Activated CD8-positive, alpha-beta T cell treated with anti-CD3 and anti-CD28 coated beads, Interleukin-2, amount 10 ng/mL, durations not matched to agents 7 days and 5 days (primary cell): ENCODE measurements at regions not wholly inside any gene's neighbourhood (a gene's known extent, or its start where the extent isn't known, plus 50 kb on each side); places are given as distances from the start of the nearest gene placed in this dataset.

Source experiments
- ATAC-seq: fragments of 150-1000 bp; cut with Tn5 transposase; one replicate; pipeline ENCODE4 v1.10.0; 2021; ENCODE audit warnings: moderate library complexity
- CTCF ChIA-PET: fragments of 350-600 bp; sonication (Branson Sonifier 250); formaldehyde crosslinking; loops from one replicate; lab custom pipeline; 2021; ENCODE audit warnings: antibody characterized with exemption; lab: Charles Lee
- POLR2A ChIA-PET: fragments of 350-600 bp; sonication (Branson Sonifier 250); formaldehyde crosslinking; loops from one replicate; lab custom pipeline; 2021; ENCODE audit warnings: antibody characterized with exemption; lab: Charles Lee
- DNase-seq: peaks from one replicate; pipeline ENCODE4 v3.0.0-alpha.2; 2020
- H3K27ac Mint-ChIP-seq: one replicate; pipeline ENCODE4 v1.8.0; 2021; ENCODE audit warnings: mild to moderate bottlenecking, mixed read lengths
- H3K27me3 Mint-ChIP-seq: one replicate; pipeline ENCODE4 v1.8.0; 2021; ENCODE audit warnings: low read depth, mixed read lengths
- H3K36me3 Mint-ChIP-seq: one replicate; pipeline ENCODE4 v1.8.0; 2021; ENCODE audit warnings: low read depth, mixed read lengths
- H3K4me1 Mint-ChIP-seq: one replicate; pipeline ENCODE4 v1.8.0; 2021; ENCODE audit warnings: low read depth, mixed read lengths
- H3K4me3 Mint-ChIP-seq: one replicate; pipeline ENCODE4 v1.8.0; 2021; ENCODE audit warnings: mild to moderate bottlenecking, mixed read lengths
- H3K9me3 Mint-ChIP-seq: one replicate; pipeline ENCODE4 v1.8.0; 2022; ENCODE audit warnings: mixed read lengths; ENCODE audit not compliant: insufficient read depth

- ATAC-seq (no peak), DNase-seq (no peak)
- ChIA-PET CTCF (no interaction called here), POLR2A (no interaction called here)
- Mint-ChIP-seq H3K36me3 (no peaks in the 10 kb centered on the region), H3K9me3 (no peaks in the 10 kb centered on the region), H3K4me3 (no peak overlapping the region), H3K4me1 (no peaks in the 10 kb centered on the region), H3K27ac (no peak overlapping the region), H3K27me3 (no peaks in the 10 kb centered on the region)
Measured at GRCh38 chr7:19312416-19312815, 167.2 kb upstream of the FERD3L start.

DNA sequence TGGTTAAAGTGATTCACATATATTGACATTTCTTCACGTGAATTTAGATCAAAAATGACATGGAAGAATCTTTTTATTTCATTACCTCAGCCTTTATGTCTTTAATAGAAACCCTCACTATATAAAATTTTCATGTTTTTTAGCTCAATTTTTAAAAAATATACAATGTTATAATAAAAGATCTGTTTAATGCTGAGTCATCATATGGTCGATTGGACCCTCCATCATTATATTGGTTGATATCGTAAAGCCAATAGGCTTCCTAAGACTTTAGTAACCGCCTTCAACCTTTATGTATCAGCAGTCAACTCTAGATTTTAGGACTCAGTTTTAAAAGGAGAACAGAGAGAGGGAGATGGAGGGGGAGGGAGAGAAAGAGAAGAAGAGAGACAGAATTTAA is 162.3 kb upstream of the FERD3L start:
- POLR2A ChIA-PET = no interaction called here
- Mint-ChIP-seq H3K27ac (no peak overlapping the region), H3K9me3 (no peaks in the 10 kb centered on the region), H3K36me3 (no peaks in the 10 kb centered on the region), H3K27me3 (no peaks in the 10 kb centered on the region), H3K4me1 (no peaks in the 10 kb centered on the region), H3K4me3 (no peak overlapping the region)
- DNase-seq = no peak
- CTCF ChIA-PET = no interaction called here
- no peak for ATAC-seq

- no peaks in the 10 kb centered on the region for H3K9me3 Mint-ChIP-seq
- POLR2A ChIA-PET = no interaction called here
- CTCF ChIA-PET = no interaction called here
- no peak overlapping the region for H3K4me3 Mint-ChIP-seq
- H3K27ac Mint-ChIP-seq = no peak overlapping the region
- no peaks in the 10 kb centered on the region for H3K36me3 Mint-ChIP-seq
- no peak for ATAC-seq
- DNase-seq = no peak
- no peaks in the 10 kb centered on the region for H3K27me3 Mint-ChIP-seq
- no peaks in the 10 kb centered on the region for H3K4me1 Mint-ChIP-seq
Measured at GRCh38 chr7:19305698-19306097, 160.5 kb upstream of the FERD3L start.

GRCh38 chr7:19304086-19304485 is 158.9 kb upstream of the FERD3L start:
- DNase-seq (no peak), ATAC-seq (no peak)
- no peaks in the 10 kb centered on the region for H3K4me1 Mint-ChIP-seq
- POLR2A ChIA-PET = no interaction called here
- H3K4me3 Mint-ChIP-seq = no peak overlapping the region
- no peaks in the 10 kb centered on the region for H3K36me3 Mint-ChIP-seq
- CTCF ChIA-PET = no interaction called here
- H3K9me3 Mint-ChIP-seq = no peaks in the 10 kb centered on the region
- no peak overlapping the region for H3K27ac Mint-ChIP-seq
- H3K27me3 Mint-ChIP-seq = no peaks in the 10 kb centered on the region

GRCh38 chr7:19302731-19303130 is 157.5 kb upstream of the FERD3L start:
- DNase-seq = no peak
- Mint-ChIP-seq H3K4me3 (no peak overlapping the region), H3K27me3 (no peaks in the 10 kb centered on the region), H3K27ac (no peak overlapping the region), H3K9me3 (peaks cover 4% of the 10 kb centered on the region), H3K4me1 (no peaks in the 10 kb centered on the region), H3K36me3 (no peaks in the 10 kb centered on the region)
- no peak for ATAC-seq
- POLR2A ChIA-PET = no interaction called here
- CTCF ChIA-PET = no interaction called here

GRCh38 chr7:19296617-19297016 is 151.4 kb upstream of the FERD3L start:
- no peak overlapping the region for H3K4me3 Mint-ChIP-seq
- H3K4me1 Mint-ChIP-seq = no peaks in the 10 kb centered on the region
- POLR2A ChIA-PET = no interaction called here
- no peaks in the 10 kb centered on the region for H3K27me3 Mint-ChIP-seq
- CTCF ChIA-PET = no interaction called here
- ATAC-seq (no peak), DNase-seq (no peak)
- no peak overlapping the region for H3K27ac Mint-ChIP-seq
- no peaks in the 10 kb centered on the region for H3K36me3 Mint-ChIP-seq
- H3K9me3 Mint-ChIP-seq = peaks cover 4% of the 10 kb centered on the region

- Mint-ChIP-seq H3K9me3 (peaks cover 4% of the 10 kb centered on the region), H3K27me3 (no peaks in the 10 kb centered on the region), H3K27ac (no peak overlapping the region), H3K4me3 (no peak overlapping the region), H3K4me1 (no peaks in the 10 kb centered on the region), H3K36me3 (no peaks in the 10 kb centered on the region)
- POLR2A ChIA-PET = no interaction called here
- DNase-seq (no peak), ATAC-seq (no peak)
- CTCF ChIA-PET = no interaction called here
Measured at GRCh38 chr7:19295376-19295775, 150.2 kb upstream of the FERD3L start.

GRCh38 chr7:19294619-19295018 is 149.4 kb upstream of the FERD3L start:
- Mint-ChIP-seq H3K9me3 (peaks cover 4% of the 10 kb centered on the region), H3K27ac (no peak overlapping the region), H3K36me3 (no peaks in the 10 kb centered on the region), H3K27me3 (no peaks in the 10 kb centered on the region), H3K4me3 (no peak overlapping the region), H3K4me1 (no peaks in the 10 kb centered on the region)
- no peak for ATAC-seq
- ChIA-PET POLR2A (no interaction called here), CTCF (no interaction called here)
- no peak for DNase-seq

- H3K4me1 Mint-ChIP-seq = no peaks in the 10 kb centered on the region
- no peak overlapping the region for H3K27ac Mint-ChIP-seq
- ATAC-seq (no peak), DNase-seq (no peak)
- POLR2A ChIA-PET = no interaction called here
- H3K36me3 Mint-ChIP-seq = no peaks in the 10 kb centered on the region
- CTCF ChIA-PET = no interaction called here
- H3K9me3 Mint-ChIP-seq = peaks cover 2% of the 10 kb centered on the region
- H3K4me3 Mint-ChIP-seq = no peak overlapping the region
- H3K27me3 Mint-ChIP-seq = no peaks in the 10 kb centered on the region
Measured at GRCh38 chr7:19293431-19293830, 148.2 kb upstream of the FERD3L start.

DNA sequence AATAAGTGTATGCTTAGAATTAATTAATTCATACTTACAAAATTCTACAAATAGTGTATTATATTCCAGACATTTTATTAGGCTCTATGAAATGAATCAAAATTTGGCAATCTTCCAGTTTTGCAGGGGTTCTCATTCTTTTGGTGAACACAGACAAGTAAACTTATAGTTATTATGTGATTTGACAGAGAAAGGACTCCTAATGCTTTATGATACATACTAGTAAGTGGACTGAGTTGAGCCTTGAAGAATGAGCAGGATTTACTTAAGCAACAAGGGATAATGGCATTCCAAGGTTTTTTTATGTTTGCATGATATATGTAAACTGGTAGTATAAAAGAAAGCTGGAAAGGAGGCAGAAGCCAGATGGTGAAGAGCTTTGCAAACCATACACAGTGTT is 145.7 kb upstream of the FERD3L start:
- POLR2A ChIA-PET = no interaction called here
- DNase-seq = no peak

GRCh38 chr7:19290066-19290465 is 144.8 kb upstream of the FERD3L start:
- POLR2A ChIA-PET = no interaction called here
- Mint-ChIP-seq H3K4me3 (no peak overlapping the region), H3K36me3 (no peaks in the 10 kb centered on the region), H3K9me3 (peaks cover 3% of the 10 kb centered on the region), H3K27ac (no peak overlapping the region), H3K4me1 (no peaks in the 10 kb centered on the region), H3K27me3 (no peaks in the 10 kb centered on the region)
- CTCF ChIA-PET = no interaction called here
- no peak for ATAC-seq
- DNase-seq = no peak

More for the DNA sequence above, 145.7 kb upstream of the FERD3L start:
- H3K36me3 Mint-ChIP-seq = no peaks in the 10 kb centered on the region
- no peaks in the 10 kb centered on the region for H3K9me3 Mint-ChIP-seq
- no peak overlapping the region for H3K4me3 Mint-ChIP-seq
- no peak for ATAC-seq
- CTCF ChIA-PET = no interaction called here
- H3K27me3 Mint-ChIP-seq = no peaks in the 10 kb centered on the region
- no peaks in the 10 kb centered on the region for H3K4me1 Mint-ChIP-seq
- no peak overlapping the region for H3K27ac Mint-ChIP-seq

GRCh38 chr7:19284596-19285300 is 139.5 kb upstream of the FERD3L start:
- DNase-seq = no peak
- no peak overlapping the region for H3K4me3 Mint-ChIP-seq
- no peaks in the 10 kb centered on the region for H3K4me1 Mint-ChIP-seq
- CTCF ChIA-PET = no interaction called here
- H3K9me3 Mint-ChIP-seq = peaks cover 4% of the 10 kb centered on the region
- H3K27ac Mint-ChIP-seq = no peak overlapping the region
- H3K27me3 Mint-ChIP-seq = no peaks in the 10 kb centered on the region
- no peak for ATAC-seq
- no peaks in the 10 kb centered on the region for H3K36me3 Mint-ChIP-seq
- POLR2A ChIA-PET = no interaction called here

- peaks cover 4% of the 10 kb centered on the region for H3K9me3 Mint-ChIP-seq
- H3K4me1 Mint-ChIP-seq = no peaks in the 10 kb centered on the region
- no peaks in the 10 kb centered on the region for H3K36me3 Mint-ChIP-seq
- DNase-seq (no peak), ATAC-seq (no peak)
- no peak overlapping the region for H3K4me3 Mint-ChIP-seq
- CTCF ChIA-PET = no interaction called here
- POLR2A ChIA-PET = no interaction called here
- no peaks in the 10 kb centered on the region for H3K27me3 Mint-ChIP-seq
- H3K27ac Mint-ChIP-seq = no peak overlapping the region
Measured at GRCh38 chr7:19284136-19284535, 138.9 kb upstream of the FERD3L start.
